ENCODE measurements at regions not wholly inside any gene's neighbourhood (a gene's known extent, or its start where the extent isn't known, plus 50 kb on each side); places are given as distances from the start of the nearest gene placed in this dataset.

- BruUV-seq (replicated peaks): no TSS peak
- no peak overlapping the region for H3K9ac ChIP-seq (ENCODE audit: low read depth, low read length)
- H2AK5ac ChIP-seq (ENCODE audit: low read depth, low read length): no peak overlapping the region
- H3K27me3 ChIP-seq (ENCODE audit: control insufficient read depth, insufficient read depth, low read length): no peaks in the 10 kb centered on the region
- H2BK20ac ChIP-seq (ENCODE audit: low read depth, low read length): no peak overlapping the region
- no peak overlapping the region for H3K14ac ChIP-seq (replicated peaks; ENCODE audit: low read depth, low read length)
- intact Hi-C loops (cut with micrococcal nuclease) (no loop called here), in situ Hi-C loops (cut with MboI; ENCODE audit: low sequenced_read_pairs) (no loop called here), dilution Hi-C loops (cut with HindIII; ENCODE audit: low sequenced_read_pairs, unreplicated experiment) (no loop called here)
- no peak overlapping the region for H3K4me2 ChIP-seq (ENCODE audit: low read depth, low read length)
- H2AK9ac ChIP-seq (replicated peaks; ENCODE audit: low read depth, low read length, poor library complexity): no peak overlapping the region
- ATAC-seq (ENCODE audit: low read depth) (no peak), DNase-seq (no peak)
- H3K18ac ChIP-seq (ENCODE audit: low read depth, low read length): no peak overlapping the region
- H3K56ac ChIP-seq (ENCODE audit: extremely low read depth, insufficient read depth, low read length): no peak overlapping the region
- TF ChIP-seq MXI1 (IDR thresholded peaks at IDR 0.05; ENCODE audit: borderline replicate concordance, low read depth, low read length) (no peak), MAZ (IDR thresholded peaks at IDR 0.05; ENCODE audit: borderline replicate concordance, low read depth, low read length) (no peak), FOS (IDR thresholded peaks at IDR 0.05; ENCODE audit: low read depth, low read length) (no peak)
- TF ChIP-seq, protein P1, sequence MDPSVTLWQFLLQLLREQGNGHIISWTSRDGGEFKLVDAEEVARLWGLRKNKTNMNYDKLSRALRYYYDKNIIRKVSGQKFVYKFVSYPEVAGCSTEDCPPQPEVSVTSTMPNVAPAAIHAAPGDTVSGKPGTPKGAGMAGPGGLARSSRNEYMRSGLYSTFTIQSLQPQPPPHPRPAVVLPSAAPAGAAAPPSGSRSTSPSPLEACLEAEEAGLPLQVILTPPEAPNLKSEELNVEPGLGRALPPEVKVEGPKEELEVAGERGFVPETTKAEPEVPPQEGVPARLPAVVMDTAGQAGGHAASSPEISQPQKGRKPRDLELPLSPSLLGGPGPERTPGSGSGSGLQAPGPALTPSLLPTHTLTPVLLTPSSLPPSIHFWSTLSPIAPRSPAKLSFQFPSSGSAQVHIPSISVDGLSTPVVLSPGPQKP (IDR thresholded peaks at IDR 0.05; ENCODE audit: borderline replicate concordance, low read depth, low read length): no peak
- POLR2A ChIA-PET (ENCODE audit: unreplicated experiment): no interaction called here
- H2BK15ac ChIP-seq (ENCODE audit: low read depth, low read length): no peak overlapping the region
- no peak overlapping the region for H4K5ac ChIP-seq (ENCODE audit: low read depth, low read length)
- CTCF ChIA-PET: no interaction called here
- no peaks in the 10 kb centered on the region for H3K9me1 ChIP-seq (ENCODE audit: insufficient read depth, low read length)
- no peak overlapping the region for H3K4me3 ChIP-seq (ENCODE audit: insufficient read depth, low read depth, low read length)
- H3K79me1 ChIP-seq (ENCODE audit: low read depth in 1 of 2, low read length in 2 of 2): no peaks in the 10 kb centered on the region
- H4K8ac ChIP-seq (ENCODE audit: low read depth in 2 of 2, low read length in 2 of 2): no peak overlapping the region
- H3K4ac ChIP-seq (ENCODE audit: low read depth, low read length): no peak overlapping the region
- no peaks in the 10 kb centered on the region for H4K20me1 ChIP-seq (ENCODE audit: insufficient read depth, low read length)
- no peak overlapping the region for H2BK5ac ChIP-seq (ENCODE audit: low read depth, low read length, poor library complexity, severe bottlenecking)
- H2BK120ac ChIP-seq (ENCODE audit: low read depth, low read length): no peak overlapping the region
- no peak overlapping the region for H3K27ac ChIP-seq (ENCODE audit: insufficient read depth, low read length)
- no peaks in the 10 kb centered on the region for H3K9me3 ChIP-seq (ENCODE audit: control insufficient read depth, insufficient read depth, low read length)
- H3K4me1 ChIP-seq (ENCODE audit: control insufficient read depth, insufficient read depth, low read length): no peaks in the 10 kb centered on the region
- H3K36me3 ChIP-seq (ENCODE audit: control insufficient read depth, insufficient read depth, low read length): no peaks in the 10 kb centered on the region
- H3K23ac ChIP-seq (ENCODE audit: low read depth, low read length): no peak overlapping the region
- no peak overlapping the region for H4K91ac ChIP-seq (ENCODE audit: insufficient read depth, low read depth, low read length)
- H2AFZ ChIP-seq (replicated peaks; ENCODE audit: low read length, poor library complexity): no peak overlapping the region
Measured at GRCh38 chr9:31112491-31112890, 1272.0 kb upstream of the ACO1 start.
